ENCODE measurements at regions not wholly inside any gene's neighbourhood (a gene's known extent, or its start where the extent isn't known, plus 50 kb on each side); places are given as distances from the start of the nearest gene placed in this dataset.
"Not testable (repeated sequence)": the region's sequence is repeated elsewhere in the genome, so short reads cannot be mapped to it uniquely, and the experiment has no call there.

DNA sequence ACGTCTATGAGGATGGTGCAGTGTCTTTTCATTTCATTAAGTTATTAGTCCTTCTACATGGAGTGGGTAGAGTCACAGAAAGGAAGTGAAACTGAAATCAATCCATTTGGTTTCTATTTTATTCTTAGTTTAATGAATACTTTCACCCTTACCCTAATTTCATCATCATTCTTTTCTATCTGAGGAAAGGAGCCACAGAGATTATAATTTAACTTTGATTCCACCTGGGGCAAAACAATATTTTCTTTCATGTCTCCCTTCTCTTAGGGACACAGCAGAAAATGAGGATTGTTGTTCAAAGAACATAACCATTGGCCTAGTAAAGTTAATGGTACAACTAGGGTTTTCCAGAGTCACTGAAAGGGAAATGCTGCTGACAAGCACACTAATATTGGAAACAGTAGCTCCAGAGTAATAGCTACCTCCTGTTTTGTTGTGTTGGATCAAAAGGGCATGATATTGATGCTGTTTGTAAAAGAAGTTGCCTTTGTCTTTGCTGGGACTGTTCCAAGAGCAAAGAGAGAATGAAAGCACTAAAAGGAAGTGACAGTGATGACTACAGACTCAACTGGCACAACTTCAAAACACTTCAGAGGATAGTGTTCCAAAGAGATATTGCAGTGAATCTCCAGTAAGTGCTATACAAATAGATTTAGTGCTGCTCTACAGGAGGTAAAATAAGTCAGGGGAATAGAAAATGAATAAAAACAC is 247.1 kb upstream of the PITX2 start:
- no peaks in the 10 kb centered on the region for H3K27me3 ChIP-seq
- no peak overlapping the region for H3K4me2 ChIP-seq
- WGBS (ENCODE audit: low lambda C conversion rate, missing lambda C conversion rate), result 93% methylated on average over 1 of the region's 1 CpG
- H3K36me3 ChIP-seq (replicated peaks; ENCODE audit: insufficient read depth, low read depth), result no peaks in the 10 kb centered on the region
- no peak for DNase-seq (ENCODE audit: low spot score)
- no peak overlapping the region for H3K4me3 ChIP-seq
- H3K9me2 ChIP-seq (replicated peaks; ENCODE audit: insufficient read depth), result no peaks in the 10 kb centered on the region
- H3K9me3 ChIP-seq (ENCODE audit: low read depth), result no peaks in the 10 kb centered on the region
- no peak for TF ChIP-seq EZH2 (IDR thresholded peaks at IDR 0.05; ENCODE audit: borderline replicate concordance)
- no peak for TF ChIP-seq EZH2phosphoT487 (IDR thresholded peaks at IDR 0.05; ENCODE audit: low read depth, severe bottlenecking, unreplicated experiment)
- TF ChIP-seq, protein P1, sequence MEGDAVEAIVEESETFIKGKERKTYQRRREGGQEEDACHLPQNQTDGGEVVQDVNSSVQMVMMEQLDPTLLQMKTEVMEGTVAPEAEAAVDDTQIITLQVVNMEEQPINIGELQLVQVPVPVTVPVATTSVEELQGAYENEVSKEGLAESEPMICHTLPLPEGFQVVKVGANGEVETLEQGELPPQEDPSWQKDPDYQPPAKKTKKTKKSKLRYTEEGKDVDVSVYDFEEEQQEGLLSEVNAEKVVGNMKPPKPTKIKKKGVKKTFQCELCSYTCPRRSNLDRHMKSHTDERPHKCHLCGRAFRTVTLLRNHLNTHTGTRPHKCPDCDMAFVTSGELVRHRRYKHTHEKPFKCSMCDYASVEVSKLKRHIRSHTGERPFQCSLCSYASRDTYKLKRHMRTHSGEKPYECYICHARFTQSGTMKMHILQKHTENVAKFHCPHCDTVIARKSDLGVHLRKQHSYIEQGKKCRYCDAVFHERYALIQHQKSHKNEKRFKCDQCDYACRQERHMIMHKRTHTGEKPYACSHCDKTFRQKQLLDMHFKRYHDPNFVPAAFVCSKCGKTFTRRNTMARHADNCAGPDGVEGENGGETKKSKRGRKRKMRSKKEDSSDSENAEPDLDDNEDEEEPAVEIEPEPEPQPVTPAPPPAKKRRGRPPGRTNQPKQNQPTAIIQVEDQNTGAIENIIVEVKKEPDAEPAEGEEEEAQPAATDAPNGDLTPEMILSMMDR (IDR thresholded peaks at IDR 0.05; ENCODE audit: poor library complexity), result no peak
- H3K4me1 ChIP-seq (ENCODE audit: insufficient read depth), result no peaks in the 10 kb centered on the region
- H4K20me1 ChIP-seq (ENCODE audit: insufficient read depth, poor library complexity, severe bottlenecking), result no peaks in the 10 kb centered on the region
- H3K27ac ChIP-seq, result no peak overlapping the region
- no peaks in the 10 kb centered on the region for H3K79me2 ChIP-seq
- no peak overlapping the region for H2AFZ ChIP-seq

DNA sequence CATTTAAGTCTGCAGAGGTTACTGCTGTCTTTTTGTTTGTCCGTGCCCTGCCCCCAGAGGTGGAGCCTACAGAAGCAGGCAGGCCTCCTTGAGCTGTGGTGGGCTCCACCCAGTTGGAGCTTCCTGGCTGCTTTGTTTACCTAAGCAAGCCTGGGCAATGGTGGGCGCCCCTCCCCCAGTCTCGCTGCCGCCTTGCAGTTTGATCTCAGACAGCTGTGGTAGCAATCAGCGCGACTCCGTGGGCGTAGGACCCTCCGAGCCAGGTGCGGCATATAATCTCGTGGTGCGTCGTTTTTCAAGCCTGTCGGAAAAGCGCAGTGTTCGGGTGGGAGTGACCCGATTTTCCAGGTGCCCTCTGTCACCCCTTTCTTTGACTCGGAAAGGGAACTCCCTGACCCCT is 253.3 kb upstream of the PITX2 start:
- WGBS (ENCODE audit: low lambda C conversion rate, missing lambda C conversion rate), result 82% methylated on average over 17 of the region's 18 CpGs
- DNase-seq (ENCODE audit: low spot score); H3K36me3 ChIP-seq (replicated peaks; ENCODE audit: insufficient read depth, low read depth); H3K4me1 ChIP-seq (ENCODE audit: insufficient read depth); H3K79me2 ChIP-seq; H3K27ac ChIP-seq; H3K4me3 ChIP-seq; H3K27me3 ChIP-seq; H3K9me3 ChIP-seq (ENCODE audit: low read depth); H2AFZ ChIP-seq; H3K9me2 ChIP-seq (replicated peaks; ENCODE audit: insufficient read depth); H4K20me1 ChIP-seq (ENCODE audit: insufficient read depth, poor library complexity, severe bottlenecking); H3K4me2 ChIP-seq: not testable (repeated sequence)

DNA sequence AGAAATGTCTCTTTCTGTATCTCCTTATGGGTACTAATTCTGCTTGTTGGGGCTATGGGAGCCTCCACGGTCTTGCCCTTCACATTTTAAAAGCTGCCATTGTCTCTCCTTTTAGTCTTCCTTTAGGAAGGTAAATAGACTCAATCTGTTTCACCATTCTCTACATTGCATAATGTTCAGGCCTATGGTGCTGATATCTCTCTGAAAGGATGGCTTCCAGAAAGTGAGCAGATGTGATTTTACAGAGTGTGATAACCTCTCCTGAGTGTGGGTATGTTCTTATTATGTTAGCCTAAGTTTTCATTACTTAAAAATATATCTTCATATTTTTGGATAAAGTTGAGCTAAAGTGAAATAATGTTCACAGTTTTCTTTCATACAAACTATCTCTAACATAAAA is 254.0 kb upstream of the PITX2 start:
- WGBS (ENCODE audit: low lambda C conversion rate, missing lambda C conversion rate), result 0% methylated on average over 1 of the region's 1 CpG
- no peaks in the 10 kb centered on the region for H3K36me3 ChIP-seq (replicated peaks; ENCODE audit: insufficient read depth, low read depth)
- H3K79me2 ChIP-seq, result no peaks in the 10 kb centered on the region
- H4K20me1 ChIP-seq (ENCODE audit: insufficient read depth, poor library complexity, severe bottlenecking), result no peaks in the 10 kb centered on the region
- H3K9me3 ChIP-seq (ENCODE audit: low read depth), result no peaks in the 10 kb centered on the region
- no peak overlapping the region for H2AFZ ChIP-seq
- no peaks in the 10 kb centered on the region for H3K9me2 ChIP-seq (replicated peaks; ENCODE audit: insufficient read depth)
- H3K27ac ChIP-seq, result no peak overlapping the region
- H3K4me3 ChIP-seq, result no peak overlapping the region
- H3K4me2 ChIP-seq, result no peak overlapping the region
- DNase-seq (ENCODE audit: low spot score), result no peak
- no peak for TF ChIP-seq EZH2phosphoT487 (IDR thresholded peaks at IDR 0.05; ENCODE audit: low read depth, severe bottlenecking, unreplicated experiment)
- no peak for TF ChIP-seq EZH2 (IDR thresholded peaks at IDR 0.05; ENCODE audit: borderline replicate concordance)
- TF ChIP-seq, protein P1 (IDR thresholded peaks at IDR 0.05; ENCODE audit: poor library complexity), result no peak
- H3K27me3 ChIP-seq, result no peaks in the 10 kb centered on the region
- no peaks in the 10 kb centered on the region for H3K4me1 ChIP-seq (ENCODE audit: insufficient read depth)

DNA sequence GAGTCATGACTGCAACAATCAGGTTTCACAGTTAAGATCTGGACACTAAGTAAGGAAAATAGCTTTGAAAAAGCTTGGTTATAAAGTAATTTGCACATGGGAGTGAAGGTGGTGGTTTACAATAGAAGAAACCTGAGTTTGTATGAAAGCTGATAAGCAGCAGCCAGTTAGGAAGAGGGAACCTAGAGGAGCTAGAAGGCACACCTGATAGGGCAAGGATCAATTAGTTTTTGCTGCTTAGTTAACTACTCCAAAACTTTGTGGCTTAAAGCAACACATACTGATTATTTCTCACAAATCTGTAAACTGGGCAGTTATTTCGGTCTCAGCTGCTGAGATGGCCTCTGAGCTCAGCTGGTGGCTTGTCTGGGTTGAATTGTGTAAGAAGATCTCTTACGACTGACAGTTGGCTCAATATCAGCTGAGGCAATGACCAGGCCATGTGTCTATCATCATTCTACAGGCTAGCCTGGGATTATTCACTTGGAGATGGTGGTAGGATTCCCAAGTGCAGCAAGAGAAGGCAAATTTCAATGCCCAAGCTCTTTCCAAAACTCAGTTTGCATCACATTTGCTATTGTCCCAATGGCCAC is 255.0 kb upstream of the PITX2 start:
- no peak overlapping the region for H2AFZ ChIP-seq
- TF ChIP-seq, protein P1 (IDR thresholded peaks at IDR 0.05; ENCODE audit: poor library complexity), result no peak
- TF ChIP-seq EZH2 (IDR thresholded peaks at IDR 0.05; ENCODE audit: borderline replicate concordance) (no peak), EZH2phosphoT487 (IDR thresholded peaks at IDR 0.05; ENCODE audit: low read depth, severe bottlenecking, unreplicated experiment) (no peak)
- no peak overlapping the region for H3K4me2 ChIP-seq
- H3K27me3 ChIP-seq, result no peaks in the 10 kb centered on the region
- H4K20me1 ChIP-seq (ENCODE audit: insufficient read depth, poor library complexity, severe bottlenecking), result no peaks in the 10 kb centered on the region
- no peak overlapping the region for H3K27ac ChIP-seq
- no peaks in the 10 kb centered on the region for H3K79me2 ChIP-seq
- H3K9me3 ChIP-seq (ENCODE audit: low read depth), result no peaks in the 10 kb centered on the region
- no peaks in the 10 kb centered on the region for H3K36me3 ChIP-seq (replicated peaks; ENCODE audit: insufficient read depth, low read depth)
- DNase-seq (ENCODE audit: low spot score), result no peak
- no peak overlapping the region for H3K4me3 ChIP-seq
- WGBS (ENCODE audit: low lambda C conversion rate, missing lambda C conversion rate), result 38% methylated on average over 2 of the region's 2 CpGs
- no peaks in the 10 kb centered on the region for H3K9me2 ChIP-seq (replicated peaks; ENCODE audit: insufficient read depth)
- H3K4me1 ChIP-seq (ENCODE audit: insufficient read depth), result no peaks in the 10 kb centered on the region
